HG03354 (cell line): ENCODE measurements at regions not wholly inside any gene's neighbourhood (a gene's known extent, or its start where the extent isn't known, plus 50 kb on each side); places are given as distances from the start of the nearest gene placed in this dataset.
"Not testable (repeated sequence)": the region's sequence is repeated elsewhere in the genome, so short reads cannot be mapped to it uniquely, and the experiment has no call there.

Source experiments
- ATAC-seq: cut with Tn5 transposase; IDR thresholded peaks from one replicate; pipeline ENCODE4 v1.9.1; 2021; ENCODE audit warnings: mild to moderate bottlenecking; ENCODE audit not compliant: unreplicated experiment, poor library complexity, severe bottlenecking

GRCh38 chr6:100043961-100044360 is 49.9 kb upstream of the MCHR2 start:
- not testable (repeated sequence) for ATAC-seq
